ENCODE measurements at regions not wholly inside any gene's neighbourhood (a gene's known extent, or its start where the extent isn't known, plus 50 kb on each side); places are given as distances from the start of the nearest gene placed in this dataset.

GRCh38 chr21:36232641-36233040, 76.0 kb downstream of the DOP1B start:
- no peak for TF ChIP-seq EZH2 (IDR thresholded peaks at IDR 0.05; ENCODE audit: low read length, missing control alignments)
- no peak for TF ChIP-seq CTCF (conservative IDR thresholded peaks at IDR 0.05 in 1 of 2, IDR thresholded peaks at IDR 0.05 in 1 of 2; ENCODE audit: low read depth in 1 of 2, low read length in 2 of 2)
